VCaP (cell line): ENCODE measurements at regions not wholly inside any gene's neighbourhood (a gene's known extent, or its start where the extent isn't known, plus 50 kb on each side); places are given as distances from the start of the nearest gene placed in this dataset.

Source experiments
- H3K27ac ChIP-seq: fragments of 450-650 bp; 2 replicates; pipeline ENCODE4 v1.5.1; 2017
- TF ChIP-seq, protein P1 (sequence below): fragments of 450-650 bp; conservative IDR thresholded peaks from 2 replicates; pipeline ENCODE4 v1.5.1; 2017; ENCODE audit warnings: mild to moderate bottlenecking, moderate library complexity

GRCh38 chr1:221328371-221328770 lies 413.5 kb downstream of the DUSP10 start:
- TF ChIP-seq, protein P1, sequence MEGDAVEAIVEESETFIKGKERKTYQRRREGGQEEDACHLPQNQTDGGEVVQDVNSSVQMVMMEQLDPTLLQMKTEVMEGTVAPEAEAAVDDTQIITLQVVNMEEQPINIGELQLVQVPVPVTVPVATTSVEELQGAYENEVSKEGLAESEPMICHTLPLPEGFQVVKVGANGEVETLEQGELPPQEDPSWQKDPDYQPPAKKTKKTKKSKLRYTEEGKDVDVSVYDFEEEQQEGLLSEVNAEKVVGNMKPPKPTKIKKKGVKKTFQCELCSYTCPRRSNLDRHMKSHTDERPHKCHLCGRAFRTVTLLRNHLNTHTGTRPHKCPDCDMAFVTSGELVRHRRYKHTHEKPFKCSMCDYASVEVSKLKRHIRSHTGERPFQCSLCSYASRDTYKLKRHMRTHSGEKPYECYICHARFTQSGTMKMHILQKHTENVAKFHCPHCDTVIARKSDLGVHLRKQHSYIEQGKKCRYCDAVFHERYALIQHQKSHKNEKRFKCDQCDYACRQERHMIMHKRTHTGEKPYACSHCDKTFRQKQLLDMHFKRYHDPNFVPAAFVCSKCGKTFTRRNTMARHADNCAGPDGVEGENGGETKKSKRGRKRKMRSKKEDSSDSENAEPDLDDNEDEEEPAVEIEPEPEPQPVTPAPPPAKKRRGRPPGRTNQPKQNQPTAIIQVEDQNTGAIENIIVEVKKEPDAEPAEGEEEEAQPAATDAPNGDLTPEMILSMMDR, result no peak
- H3K27ac ChIP-seq, result no peak overlapping the region

- no peak overlapping the region for H3K27ac ChIP-seq
- TF ChIP-seq, protein P1, result no peak
Measured at GRCh38 chr1:221331273-221332183, 410.4 kb downstream of the DUSP10 start.

- TF ChIP-seq, protein P1, result no peak
Measured at GRCh38 chr1:221334062-221334461, 407.8 kb downstream of the DUSP10 start.

DNA sequence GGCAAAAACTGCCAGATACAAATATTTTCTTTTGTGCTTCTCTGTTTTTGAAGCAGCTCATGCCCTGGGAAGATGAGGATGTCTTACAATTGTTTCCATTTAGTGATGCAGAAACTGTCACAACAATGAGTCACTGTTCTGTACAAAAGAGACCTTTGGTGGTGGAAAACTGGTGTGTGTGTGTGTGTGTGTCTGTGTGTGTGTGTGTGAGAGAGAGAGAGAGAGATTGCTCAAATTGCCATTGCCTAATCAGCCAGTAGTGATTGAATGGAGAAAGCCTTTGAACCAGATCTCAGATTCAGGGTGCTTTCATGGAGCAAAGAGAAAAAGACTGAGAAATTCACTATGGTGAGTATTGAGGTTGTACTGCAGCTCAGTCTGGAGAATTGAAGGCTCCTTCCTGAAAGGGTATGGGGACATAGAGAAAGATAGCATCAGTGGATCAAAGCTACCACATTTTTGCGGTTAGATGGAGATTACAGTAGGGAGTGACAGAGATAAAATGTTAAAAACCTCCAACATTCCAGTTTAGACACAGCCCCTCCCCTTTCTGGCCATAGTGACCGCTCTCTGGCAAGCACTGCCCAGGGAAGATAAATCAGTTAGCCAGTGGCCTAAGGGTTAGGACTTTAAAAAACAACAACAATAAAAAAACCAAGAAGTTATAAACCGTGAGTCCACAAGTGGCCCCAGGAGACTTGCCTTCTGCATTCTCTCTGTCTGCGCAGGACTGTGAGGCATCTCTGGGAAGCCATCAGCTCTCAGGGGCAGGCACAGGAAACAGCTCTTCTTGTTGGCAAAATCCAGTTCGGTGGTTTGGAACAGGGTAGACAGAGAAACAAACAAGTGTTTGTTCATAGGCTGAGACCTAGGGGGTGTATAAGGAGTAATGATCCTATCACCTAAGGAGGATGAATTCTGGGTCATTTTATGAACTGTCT lies 406.5 kb downstream of the DUSP10 start:
- TF ChIP-seq, protein P1, result no peak

More at GRCh38 chr1:221334062-221334461, 407.8 kb downstream of the DUSP10 start:
- no peak overlapping the region for H3K27ac ChIP-seq

DNA sequence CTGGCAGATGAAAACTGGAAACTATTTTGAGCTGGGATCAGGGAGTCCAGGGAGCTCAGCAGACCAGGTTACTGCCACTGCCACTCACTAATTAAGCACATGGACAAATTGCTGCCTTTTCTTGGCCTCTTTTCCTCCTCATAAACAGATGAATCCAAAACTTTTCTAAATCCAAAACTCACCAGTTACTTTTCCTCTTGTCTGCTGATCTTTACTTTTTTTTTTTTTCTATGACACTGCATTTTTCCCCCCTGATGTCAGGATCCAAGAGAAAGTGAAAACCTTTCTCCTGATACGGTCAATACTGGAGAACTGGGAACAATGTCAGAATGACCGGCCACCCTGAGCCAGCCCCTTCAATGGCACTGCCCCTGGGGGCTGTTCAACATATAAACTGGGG lies 405.8 kb downstream of the DUSP10 start:
- TF ChIP-seq, protein P1, result no peak
- H3K27ac ChIP-seq, result no peak overlapping the region

More for the DNA sequence above, 406.5 kb downstream of the DUSP10 start:
- H3K27ac ChIP-seq, result no peak overlapping the region

DNA sequence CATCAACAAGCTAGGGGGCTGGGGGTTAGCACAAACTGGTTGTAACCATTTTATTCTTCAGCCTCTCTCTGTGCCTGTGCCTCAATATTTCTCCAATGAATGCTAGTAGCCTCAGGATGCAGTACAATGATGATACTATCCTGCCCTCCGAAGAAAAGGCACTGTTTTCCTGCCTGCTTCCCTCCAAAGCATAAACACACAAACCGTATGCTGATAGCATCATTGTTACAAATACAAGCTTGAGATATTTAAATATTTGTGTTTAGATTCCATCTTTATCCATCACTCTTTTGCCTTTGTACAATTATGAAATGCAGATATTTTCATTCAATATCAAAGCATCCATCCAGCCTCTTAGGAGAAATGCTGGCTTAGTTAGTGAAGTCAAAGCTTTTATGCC lies 404.8 kb downstream of the DUSP10 start:
- H3K27ac ChIP-seq, result no peak overlapping the region
- TF ChIP-seq, protein P1, result no peak

DNA sequence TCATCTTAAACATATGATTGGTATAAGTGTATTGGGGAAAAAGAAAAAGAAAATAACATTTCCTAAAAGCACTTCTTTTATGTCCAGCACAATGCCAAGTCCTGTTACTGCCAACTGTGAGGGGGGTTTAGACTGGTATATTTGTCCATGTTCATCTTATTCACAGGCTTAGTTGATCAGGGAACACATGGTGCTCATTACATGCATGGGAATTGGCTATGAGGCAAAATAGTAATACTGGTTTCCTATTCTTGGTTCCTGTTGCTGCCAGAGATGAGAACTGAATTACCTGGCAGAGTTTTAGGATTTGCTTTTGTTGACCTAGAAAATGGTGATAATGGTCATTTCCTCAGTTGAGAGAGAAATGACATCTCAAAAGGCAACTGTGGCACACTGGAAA lies 398.8 kb downstream of the DUSP10 start:
- TF ChIP-seq, protein P1, result no peak
- no peak overlapping the region for H3K27ac ChIP-seq
